CD1c-positive myeloid dendritic cell (primary cell): ENCODE measurements at regions not wholly inside any gene's neighbourhood (a gene's known extent, or its start where the extent isn't known, plus 50 kb on each side); places are given as distances from the start of the nearest gene placed in this dataset.
"Not testable (repeated sequence)": the region's sequence is repeated elsewhere in the genome, so short reads cannot be mapped to it uniquely, and the experiment has no call there.

Source experiments
- DNase-seq: peaks from one replicate; pipeline ENCODE4 v3.0.0-alpha.2; 2016; ENCODE audit errors: extremely low spot score

DNA sequence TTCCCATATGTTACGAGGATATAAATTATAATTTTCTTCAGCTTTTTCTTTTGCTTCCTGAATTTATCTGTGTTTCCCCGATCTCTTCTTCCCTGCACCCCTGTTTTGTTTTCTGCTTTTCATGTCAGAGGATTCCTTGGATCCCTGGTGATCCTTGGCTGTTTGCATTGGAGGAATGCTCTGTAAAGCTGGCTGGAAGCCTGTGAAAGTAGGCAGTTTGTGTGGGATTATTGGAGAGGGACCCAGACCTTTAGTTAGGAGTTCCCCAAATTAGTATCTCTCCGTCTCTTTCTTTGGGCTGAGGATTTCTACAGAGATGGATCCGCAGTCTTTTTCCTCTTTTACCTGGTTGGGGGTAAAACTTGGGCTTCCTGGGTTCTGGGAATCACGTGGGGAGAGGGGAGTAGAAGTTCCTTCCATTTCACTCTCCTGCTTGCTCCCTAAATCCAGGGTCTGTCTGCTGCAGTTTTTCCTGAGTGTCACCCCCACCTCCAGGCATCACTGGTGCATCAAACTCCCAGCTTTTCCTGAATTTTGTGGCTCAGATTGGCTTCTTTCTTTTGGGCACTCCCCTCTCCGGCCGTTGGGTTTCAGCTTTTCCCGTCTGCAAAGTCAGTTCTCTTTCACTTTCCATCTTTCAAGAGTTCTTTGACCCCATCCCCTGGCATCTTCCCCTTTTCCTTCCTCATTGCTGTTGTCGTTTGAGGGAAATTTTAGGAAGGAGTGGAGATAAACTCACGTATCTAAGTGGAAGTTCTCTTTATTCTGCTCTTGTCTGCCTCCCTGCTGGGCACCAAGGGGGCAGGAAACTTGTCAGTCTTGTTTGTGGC is 79.1 kb upstream of the ALX4 start:
- DNase-seq: no peak

DNA sequence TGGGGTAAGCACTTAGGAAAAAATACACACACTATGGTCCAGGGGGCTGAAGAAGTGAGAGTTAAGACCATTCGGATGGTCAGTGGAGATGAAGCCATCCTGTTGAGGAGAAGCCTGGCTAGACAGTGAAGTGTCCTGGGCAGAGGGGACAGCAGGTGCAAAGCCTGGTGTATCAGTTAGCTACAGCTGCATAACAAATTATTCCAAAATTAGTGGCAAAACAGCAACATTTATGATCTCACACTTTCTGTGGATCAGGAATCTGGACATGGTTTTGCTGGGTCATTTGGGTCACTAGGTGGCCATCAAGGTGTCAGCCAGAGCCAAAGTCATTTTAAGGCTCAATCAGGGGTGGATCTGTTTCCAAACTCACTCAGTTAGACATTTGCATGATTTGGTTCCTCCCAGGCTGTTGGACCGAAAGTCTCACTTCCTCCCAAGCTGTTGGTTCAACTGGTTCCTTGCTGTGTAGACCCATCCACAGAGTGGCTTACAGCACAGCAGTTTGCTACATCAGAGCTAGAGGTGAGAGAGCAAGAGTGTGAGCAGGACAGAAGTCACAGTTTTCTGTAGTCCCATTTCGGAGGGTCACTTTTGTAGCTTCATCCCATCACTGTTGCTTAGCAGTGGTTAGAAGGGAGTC is 80.1 kb upstream of the ALX4 start:
- DNase-seq: peak; percentile 20

DNA sequence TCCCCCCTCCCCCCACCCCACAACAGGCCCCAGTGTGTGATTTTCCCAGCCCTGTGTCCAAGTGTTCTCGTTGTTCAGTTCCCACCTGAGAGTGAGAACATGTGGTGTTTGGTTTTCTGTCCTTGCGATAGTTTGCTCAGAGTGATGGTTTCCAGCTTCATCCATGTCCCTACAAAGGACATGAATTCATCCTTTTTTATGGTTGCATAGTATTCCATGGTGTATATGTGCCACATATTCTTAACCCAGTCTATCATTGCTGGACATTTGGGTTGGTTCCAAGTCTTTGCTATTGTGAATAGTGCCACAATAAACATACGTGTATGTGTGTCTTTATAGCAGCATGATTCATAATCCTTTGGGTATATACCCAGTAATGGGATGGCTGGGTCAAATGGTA is 81.1 kb upstream of the ALX4 start:
- DNase-seq: not testable (repeated sequence)

DNA sequence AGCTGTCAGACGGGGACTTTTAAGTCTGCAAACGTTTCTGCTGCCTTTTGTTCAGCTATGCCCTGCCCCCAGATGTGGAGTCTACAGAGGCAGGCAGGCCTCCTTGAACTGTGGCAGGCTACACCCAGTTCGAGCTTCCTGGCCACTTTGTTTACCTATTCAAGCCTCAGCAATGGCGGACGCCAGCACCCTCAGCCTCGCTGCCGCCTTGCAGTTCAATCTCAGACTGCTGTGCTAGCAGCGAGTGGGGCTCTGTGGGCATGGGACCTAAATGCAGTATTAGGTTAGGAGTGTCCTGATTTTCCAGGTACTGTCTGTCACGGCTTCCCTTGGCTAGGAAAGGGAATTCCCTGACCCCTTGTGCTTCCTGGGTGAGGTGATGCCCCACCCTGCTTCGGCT is 86.8 kb upstream of the ALX4 start:
- not testable (repeated sequence) for DNase-seq

DNA sequence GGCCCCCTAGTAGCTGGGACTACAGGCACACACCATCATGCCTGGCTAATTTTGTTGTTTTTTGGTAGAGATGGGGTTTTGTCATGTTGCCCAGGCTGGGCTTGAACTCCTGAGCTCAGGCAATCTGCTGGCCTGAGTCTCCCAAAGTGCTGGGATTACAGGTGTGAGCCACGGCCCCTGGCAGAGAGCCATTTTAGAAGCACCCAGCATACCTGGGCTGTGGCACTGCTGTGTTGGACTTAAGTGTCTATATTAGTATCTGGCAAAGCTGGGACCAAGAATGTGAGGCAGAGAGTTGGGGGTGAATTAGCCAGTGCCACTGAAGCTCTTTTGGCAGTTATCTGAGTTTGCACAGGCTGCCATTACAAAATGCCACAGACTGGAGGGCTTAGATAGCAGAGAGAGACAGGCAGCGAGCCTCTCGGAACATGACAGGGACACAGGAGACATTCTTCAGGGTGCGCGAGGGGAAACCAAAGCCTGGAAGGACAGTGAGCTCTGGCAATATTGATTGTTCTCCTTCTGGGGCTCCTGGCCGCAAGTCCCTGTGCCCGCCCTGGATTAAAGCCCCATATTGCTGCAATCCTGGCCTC is 87.7 kb upstream of the ALX4 start:
- no peak for DNase-seq

GRCh38 chr11:44398266-44399030 is 88.5 kb upstream of the ALX4 start:
- no peak for DNase-seq

GRCh38 chr11:44399968-44400367 is 90.0 kb upstream of the ALX4 start:
- DNase-seq: no peak

GRCh38 chr11:44400431-44400830 is 90.5 kb upstream of the ALX4 start:
- DNase-seq: no peak

- DNase-seq: no peak
Measured at GRCh38 chr11:44402466-44403075, 92.6 kb upstream of the ALX4 start.

DNA sequence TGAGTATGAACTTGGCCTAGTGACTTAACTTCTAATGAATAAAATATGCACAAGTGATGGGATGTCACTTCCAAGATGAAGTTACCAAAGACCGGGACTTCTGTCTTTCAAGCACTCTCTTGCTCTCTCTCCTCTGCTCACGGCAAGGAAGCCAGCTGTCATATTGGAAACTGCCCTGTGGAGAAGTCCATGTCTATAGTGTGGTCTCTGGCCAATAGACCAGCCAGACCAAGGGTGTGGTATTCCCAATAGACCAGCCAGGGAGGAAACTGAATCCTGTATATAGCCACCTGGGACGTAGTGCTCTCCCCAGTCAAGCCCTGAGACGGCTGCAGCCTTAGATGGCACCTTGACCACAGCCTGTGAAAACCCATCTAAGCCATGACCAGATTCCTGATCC is 93.2 kb upstream of the ALX4 start:
- DNase-seq: no peak

- DNase-seq: no peak
Measured at GRCh38 chr11:44403587-44404273, 93.8 kb upstream of the ALX4 start.

GRCh38 chr11:44404301-44404700 is 94.4 kb upstream of the ALX4 start:
- no peak for DNase-seq

- DNase-seq: no peak
Measured at GRCh38 chr11:44404736-44405395, 94.9 kb upstream of the ALX4 start.

DNA sequence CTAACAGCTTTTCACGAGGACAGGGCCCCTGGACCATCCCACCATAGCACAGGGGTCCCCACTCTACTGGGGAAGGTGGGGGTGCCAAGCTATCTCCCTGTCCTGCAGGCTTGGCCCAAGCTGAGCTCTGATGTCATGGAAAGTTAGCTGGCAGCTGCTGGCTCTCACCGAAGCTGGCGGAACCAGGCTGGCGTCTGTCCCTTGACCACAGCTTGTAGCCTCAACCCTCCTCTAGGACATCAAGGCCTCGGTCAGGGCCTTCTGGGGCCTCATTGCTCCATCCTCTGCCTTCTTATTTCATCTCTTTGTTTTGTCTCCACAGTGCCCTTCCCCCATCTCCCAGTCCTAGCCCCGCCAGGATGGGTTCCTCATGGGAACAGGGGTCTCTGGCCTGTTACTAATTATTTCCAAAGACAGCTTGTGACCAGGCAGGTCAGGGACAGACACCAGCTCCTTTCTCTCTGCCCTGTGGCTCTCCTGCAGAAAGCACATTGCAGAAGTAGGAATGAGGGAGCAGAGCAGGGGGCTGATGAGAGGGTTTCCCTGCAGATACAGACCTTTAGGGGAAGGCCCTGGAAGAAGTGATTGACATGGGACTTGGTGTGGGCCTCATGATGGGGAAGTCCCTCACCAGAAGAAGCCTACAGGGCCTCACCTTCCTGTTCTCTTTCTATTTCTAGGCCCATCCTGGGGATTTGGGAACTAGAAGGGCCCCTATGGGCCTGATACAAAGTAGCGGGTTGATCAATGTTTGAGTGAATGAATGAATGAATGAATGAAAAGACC is 97.5 kb upstream of the ALX4 start:
- DNase-seq: no peak

GRCh38 chr11:44408141-44408540 is 98.2 kb upstream of the ALX4 start:
- no peak for DNase-seq

- no peak for DNase-seq
Measured at GRCh38 chr11:44408711-44409470, 99.0 kb upstream of the ALX4 start.

DNA sequence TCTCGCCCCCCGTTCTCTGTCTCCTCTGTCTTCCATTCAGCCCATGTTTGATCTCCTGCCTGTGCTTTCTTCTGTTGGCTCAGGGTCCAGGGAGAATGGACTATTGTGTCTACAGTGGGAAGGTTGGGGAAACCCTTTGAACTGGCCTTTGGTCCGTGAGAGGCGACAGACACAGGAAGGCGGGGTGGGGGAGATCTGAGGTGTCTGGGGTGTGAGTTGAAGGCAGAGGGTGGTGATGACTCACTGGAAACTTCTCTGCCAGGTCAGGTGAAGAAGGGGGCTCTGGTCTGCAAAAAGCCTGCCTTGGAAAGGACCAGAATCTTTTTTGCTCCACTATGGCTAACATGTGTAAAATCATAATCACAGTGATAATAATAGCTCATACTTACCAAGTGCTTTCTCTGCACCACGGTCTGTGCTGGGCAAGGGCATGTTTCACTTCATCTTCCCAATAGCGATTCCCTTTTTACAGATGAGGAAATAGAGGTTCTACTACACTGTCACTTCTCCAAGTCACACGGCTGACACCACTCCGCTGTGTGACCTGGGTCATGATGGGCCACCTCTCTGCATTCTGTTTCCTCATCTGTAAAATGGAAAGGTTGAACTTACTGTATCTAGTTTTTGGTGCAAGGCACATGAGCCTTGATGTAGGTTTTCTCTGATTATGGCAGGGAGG is 99.8 kb upstream of the ALX4 start:
- DNase-seq: peak; percentile 63

- DNase-seq: no peak
Measured at GRCh38 chr11:44416776-44417175, 106.8 kb upstream of the ALX4 start.
